ENCODE measurements at regions not wholly inside any gene's neighbourhood (a gene's known extent, or its start where the extent isn't known, plus 50 kb on each side); places are given as distances from the start of the nearest gene placed in this dataset.

DNA sequence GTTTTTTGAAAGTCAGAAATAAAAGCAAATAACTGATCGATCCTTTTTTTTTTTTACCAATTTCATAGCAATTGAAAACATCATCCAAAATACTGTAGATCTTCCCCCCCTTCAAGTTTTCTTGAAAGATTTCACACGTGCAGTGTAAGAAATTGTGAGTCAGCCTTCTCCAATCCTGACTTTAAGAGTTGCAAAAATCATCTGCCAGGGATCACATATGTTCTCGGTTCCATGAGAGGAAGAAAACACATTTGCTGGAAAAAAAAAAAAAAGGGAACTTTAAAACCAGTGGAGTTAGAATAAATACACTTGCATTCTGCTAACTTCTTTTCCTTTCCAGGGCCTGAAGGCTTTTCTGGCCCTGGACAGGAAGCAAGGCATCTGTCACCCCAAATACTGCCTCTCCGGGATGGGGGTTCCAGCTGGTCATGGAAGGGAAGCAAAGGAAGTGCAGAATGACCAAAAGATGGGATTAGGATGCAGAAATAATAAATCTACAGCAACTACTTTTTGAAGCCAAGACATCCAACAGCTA lies 198.4 kb upstream of the KIAA1217 start:
- DNase-seq (ENCODE audit: low spot score): no peak

DNA sequence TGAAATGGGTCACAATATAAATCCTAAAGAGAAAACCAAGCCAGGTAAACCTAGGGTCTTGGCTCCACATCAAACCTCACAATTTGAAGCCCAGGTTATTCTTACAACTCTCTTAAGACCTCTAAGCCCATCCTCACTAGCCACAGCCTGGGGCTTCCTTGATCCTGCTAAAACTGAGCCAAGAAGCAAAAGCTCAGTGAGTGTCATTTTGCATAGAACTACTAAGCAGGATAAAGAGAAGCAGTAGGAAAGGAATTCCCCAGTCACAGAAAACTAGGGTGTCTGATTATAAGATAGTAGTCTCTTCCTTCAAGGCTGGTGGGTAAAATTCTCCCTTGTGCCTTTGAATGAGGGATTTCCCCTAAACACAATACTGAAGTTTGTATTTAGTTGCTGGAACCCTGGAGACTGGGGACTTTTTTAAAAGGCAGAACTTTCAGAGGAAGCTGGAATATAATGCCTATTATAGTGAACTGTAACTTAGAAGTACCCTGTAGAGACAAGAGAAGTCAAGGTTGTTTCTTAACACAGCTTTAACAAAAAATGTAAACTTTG lies 196.6 kb upstream of the KIAA1217 start:
- no peak for DNase-seq (ENCODE audit: low spot score)

DNA sequence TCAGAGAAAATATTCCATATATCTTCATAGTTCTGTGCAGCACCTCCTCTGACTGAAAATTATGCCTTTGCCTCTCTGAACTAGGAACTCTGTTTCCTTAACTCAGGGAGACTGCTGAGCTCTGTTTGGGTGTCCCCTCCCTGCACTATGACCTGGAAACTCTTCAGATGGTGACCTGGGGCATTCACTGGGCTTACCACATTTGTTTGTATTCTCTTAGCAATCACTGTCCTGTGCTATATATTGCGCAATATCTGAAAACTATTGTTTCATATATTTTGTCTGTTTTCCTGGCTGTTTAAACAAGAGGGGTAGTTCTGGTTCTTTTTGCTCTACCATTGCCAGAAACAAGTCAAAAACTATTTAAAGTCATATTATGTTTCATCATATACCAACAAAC lies 181.8 kb upstream of the KIAA1217 start:
- no peak for DNase-seq (ENCODE audit: low spot score)

DNA sequence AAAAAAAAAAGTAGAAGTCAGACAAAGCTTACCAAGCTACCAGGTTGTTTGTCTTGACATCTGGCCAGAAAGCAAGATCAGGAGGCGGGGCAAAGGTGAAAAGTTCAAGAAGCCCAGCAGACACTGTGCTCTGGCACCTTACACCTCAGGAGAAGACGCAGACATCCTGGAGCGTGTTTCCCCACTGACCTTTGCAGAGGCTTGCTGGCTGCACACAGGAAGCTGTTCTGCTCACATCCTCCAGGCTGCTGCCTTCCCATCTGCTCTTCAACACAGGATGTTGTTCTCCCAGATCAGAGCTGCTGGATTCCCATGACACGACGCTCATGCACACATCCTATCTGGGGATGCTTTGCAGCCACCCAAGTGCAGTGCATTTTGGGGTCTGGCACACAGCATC lies 174.4 kb upstream of the KIAA1217 start:
- DNase-seq (ENCODE audit: low spot score): no peak

DNA sequence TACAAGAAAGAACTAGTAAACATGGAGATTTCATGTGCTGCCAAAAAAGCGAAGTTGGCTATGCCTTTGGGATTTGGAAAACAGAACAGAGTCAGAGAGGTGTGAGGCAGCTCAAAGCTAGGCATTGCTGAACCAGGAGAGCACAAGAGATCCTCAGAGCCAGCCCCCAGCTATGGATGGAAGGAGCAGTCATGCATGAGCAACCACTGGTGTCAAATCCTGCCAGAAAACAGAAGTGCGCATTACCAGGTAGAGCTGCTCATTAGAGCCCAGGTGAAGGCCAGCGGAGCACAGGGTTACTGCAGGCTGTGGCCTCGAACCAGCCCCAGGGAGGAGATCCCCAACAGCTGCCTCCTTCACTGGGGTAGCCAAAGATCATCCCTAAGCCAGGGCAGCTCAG lies 173.2 kb upstream of the KIAA1217 start:
- DNase-seq (ENCODE audit: low spot score): no peak

DNA sequence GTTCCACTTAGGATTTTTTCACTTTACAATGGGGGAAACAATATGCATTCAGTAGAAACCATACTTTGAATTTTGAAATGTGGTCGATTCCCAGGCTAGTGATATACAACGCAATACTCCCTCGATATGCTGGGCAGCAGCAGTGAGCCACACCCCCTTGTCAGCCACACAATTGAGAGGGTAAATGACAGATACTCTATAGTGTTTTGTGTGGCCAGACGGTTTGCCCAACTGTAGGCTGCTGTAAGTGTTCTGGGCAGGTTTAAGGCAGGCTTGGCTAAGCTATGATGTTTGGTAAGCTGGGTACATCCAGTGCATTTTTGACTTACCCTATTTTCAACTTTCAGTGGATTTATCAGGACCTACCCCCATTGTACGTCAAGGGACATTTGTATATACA lies 169.6 kb upstream of the KIAA1217 start:
- no peak for DNase-seq (ENCODE audit: low spot score)

DNA sequence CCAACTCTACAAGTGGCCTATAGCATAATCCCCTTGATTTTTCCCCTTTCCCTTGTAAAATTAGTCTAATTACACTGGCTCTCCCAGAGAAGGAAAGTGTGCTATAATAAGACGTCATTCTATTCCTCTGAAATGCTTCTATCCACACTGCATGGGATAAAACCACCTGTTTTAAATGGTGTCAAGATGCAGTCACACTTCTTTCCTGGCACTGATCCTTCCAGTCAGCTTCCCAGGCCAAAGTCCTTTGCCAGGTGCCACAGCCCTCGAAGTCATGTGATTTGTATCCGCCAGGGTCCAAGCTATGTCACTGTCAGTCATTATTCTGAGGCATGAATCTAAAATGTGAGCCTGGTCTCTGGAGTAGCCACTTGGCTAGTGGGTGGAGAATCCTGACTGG lies 169.0 kb upstream of the KIAA1217 start:
- no peak for DNase-seq (ENCODE audit: low spot score)

DNA sequence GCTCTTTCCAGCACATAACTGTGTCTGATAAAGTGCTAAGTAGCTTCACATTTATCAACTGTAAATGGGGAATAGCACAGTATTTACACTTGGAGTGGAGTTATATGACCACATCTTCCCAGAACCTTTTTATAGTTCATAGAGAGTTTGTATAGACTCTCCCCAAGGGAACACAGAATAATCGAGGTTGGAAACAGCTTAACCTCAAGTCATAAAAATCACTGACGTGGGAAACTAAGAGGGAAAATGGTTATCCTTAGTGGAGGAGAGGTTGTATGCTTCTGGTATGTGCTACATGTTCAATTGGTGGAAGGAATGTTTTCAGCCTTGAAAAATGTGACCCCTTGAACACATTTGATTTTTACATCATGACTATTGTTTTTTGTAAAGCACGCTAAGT lies 167.9 kb upstream of the KIAA1217 start:
- no peak for DNase-seq (ENCODE audit: low spot score)

DNA sequence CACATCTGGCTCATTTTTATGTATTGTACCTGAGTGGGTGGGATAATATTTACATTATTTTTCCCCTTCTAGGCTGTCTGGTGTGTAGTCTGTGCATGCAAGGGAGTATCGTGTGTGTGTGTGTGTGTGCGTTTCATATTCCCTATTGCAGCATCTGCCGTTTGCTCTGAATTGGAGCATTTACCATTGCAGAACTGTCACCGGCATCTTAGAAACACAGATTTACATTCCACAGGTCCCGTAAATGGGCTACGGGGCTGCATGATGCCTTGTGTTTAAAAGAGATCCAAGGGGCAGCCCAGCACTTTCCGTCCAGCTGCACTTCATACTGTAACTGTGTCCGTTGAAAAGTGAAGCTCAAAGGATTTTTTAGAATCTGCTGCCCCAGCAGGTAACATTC lies 167.1 kb upstream of the KIAA1217 start:
- DNase-seq (ENCODE audit: low spot score): no peak

DNA sequence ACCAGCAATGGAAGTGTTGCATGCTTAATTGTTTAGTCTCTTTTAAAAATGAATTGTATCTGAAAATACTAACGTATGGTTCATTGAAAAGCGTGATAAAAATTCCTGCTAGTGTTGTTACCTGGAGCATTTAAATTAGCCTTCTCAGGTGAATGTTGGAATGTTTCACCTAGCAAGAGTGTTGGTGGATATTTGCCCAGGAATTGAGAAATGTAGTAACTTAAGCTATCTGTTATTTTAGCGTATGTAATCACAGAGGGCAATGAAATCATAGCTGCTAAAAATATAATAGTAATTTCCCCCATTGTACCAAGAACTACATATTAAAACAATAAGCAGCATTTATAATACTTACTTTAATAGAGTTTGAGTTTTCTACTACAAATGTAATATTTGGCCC lies 166.1 kb upstream of the KIAA1217 start:
- no peak for DNase-seq (ENCODE audit: low spot score)

DNA sequence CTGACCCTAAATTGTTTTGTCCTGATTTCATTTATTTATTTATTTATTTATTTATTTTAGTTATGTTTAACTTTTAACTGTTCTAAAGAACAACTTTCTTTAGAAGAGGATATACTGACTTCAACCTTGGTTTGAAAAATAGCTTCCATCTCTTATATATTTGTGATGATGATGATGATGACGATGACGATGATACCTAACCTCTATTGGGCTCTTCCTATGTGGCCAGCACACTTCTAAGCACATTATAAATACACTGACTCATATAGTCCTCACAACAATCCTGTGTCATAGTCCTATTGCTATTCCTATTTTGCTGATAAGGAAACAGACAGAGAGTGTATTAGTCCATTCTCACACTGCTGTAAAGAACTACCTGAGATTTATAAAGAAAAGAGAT lies 162.9 kb upstream of the KIAA1217 start:
- no peak for DNase-seq (ENCODE audit: low spot score)

DNA sequence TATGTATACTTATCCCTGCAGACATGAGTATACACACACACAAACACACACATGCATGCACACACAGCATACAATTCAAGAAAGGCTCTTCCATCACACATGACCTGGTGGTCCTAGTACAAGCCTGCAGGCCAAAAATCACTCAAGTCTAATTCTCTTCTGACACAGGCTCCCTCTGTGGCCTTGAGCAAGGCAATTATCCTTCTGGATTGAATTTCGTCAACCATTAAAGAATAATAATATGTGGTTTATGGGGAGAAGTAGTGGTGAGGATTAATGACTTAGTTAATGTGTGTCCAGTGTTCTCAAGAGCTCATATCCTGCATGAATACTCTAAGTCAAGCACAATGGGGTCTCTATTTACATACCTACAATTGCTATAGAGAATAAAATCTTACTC lies 161.8 kb upstream of the KIAA1217 start:
- no peak for DNase-seq (ENCODE audit: low spot score)

DNA sequence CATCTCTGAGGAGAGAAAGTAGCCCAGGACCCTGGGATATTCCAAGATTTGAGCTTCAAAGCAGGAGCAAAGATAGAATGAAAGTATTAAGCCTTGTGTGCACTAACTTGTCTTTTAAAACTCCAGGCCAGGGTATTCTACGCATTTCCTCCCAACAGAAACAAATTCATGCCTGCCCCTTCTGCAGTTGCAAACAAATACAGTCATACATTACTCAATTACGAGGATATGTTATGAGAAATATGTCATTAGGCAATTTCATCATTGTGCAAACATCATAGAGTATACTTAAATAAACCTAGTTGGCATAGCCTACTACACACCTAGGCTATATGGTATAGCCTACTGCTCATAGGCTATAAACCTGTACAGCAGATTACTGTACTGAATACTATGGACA lies 154.5 kb upstream of the KIAA1217 start:
- no peak for DNase-seq (ENCODE audit: low spot score)

DNA sequence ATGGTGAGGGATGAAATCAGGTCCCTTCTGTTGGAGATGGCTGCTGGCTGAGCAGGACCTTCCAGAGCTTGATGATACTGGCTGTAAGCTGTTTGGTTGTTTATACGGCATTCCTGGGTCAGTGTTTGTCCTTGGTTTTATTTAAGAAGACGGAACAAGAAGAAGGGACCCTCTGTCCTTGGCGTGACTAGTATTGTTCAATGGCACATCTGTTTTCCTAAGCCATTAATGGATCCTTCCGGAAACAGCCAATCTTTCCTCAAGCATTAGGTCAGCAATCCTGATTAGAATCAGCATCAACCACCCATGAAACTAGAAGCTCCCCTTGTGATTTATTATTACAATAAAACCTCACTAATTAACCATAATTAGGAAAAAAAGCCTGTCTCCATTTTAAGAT lies 128.7 kb upstream of the KIAA1217 start:
- no peak for DNase-seq (ENCODE audit: low spot score)

DNA sequence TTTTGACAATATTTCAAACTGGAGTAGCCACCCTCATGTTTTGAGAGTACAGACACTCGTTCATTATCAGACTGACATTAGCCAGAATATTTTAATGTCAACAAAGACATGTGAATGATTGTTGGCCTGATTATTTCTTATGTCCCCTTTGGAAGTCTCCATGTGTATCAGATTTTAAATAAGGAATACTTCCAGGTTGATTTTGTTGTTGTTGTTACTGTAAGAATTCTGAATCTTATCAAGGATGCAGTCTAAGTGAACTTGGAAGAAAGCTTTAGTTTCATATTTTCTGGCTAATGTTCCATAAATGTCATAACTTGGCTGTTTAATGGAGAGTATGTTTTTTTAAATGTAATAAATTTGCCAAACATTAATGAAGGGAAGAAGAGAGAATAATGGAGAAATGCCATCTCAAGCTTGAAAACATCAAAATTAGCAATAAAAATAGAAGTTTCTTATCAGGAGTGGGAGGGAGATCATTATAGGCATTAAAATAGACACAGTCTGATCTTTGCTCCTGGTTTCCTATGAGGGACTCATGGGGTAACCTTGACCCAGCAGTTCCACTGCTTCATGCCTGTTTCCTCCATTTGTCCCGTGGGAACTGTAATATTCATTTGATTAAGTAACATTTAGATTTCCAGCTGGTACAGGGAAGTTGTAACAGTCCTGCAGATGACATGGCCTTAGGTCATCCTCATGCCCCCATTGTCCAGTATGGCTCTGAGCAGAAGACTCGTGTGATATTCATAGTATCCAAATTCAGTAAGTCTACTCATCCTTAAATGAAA lies 122.4 kb upstream of the KIAA1217 start:
- no peak for DNase-seq (ENCODE audit: low spot score)

DNA sequence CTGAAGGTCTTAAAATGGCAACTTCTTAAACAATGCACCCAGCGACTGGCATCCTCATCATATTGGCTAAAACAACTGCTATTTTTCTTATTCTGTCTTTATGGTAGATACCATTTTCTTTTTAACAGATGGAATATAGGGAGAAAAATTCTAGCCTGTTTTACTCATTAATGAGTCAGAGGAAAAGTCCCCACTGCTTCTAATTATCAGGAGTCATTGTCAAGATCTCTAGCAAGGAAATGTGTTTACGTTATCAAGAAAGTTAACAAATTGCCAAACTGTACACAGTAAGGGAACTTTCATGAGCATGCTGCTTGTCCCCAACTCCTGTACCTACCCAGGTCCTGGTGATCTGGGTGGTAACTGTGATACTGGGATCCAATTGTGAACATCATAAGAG lies 117.7 kb upstream of the KIAA1217 start:
- no peak for DNase-seq (ENCODE audit: low spot score)

DNA sequence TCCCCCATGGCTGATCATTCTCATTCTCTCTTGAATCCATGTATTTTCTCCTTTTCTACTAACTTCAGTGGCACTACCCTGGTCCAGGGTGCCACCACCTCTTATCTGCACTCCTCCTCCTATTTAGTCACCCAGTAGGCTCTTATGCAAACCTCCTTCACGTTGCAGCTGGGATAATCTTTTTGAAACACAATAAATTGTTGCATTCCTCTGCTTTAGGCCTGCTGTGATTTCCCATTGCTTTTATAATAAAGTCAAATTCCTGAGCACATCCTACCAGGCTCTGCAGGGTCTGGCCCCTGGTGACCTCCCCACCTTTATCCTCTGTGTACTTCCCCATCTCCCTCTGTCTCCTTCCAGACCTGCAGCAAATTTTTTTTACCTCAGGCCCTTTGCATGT lies 112.7 kb upstream of the KIAA1217 start:
- no peak for DNase-seq (ENCODE audit: low spot score)

DNA sequence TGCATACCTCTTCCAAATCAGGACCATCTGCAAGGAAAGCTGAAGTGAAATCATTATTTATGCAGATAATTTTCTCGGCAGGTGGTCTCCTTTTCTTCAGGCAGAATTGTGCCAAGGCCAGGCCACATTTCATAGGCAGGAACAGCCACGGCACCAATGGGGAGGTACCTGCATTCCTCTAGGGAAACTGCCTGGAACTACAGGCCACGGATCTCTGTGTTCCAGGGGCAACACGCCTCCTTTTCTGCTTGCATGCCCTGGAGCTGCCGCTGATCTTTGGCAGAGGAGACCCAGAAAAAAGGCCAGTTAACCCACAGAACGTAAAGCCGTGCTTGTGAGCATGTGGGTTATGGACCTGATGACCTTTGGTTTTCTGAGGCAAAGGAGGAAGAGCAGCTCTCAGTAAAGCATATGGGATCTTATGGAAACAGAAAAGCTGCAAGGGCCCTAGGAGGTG lies 111.2 kb upstream of the KIAA1217 start:
- DNase-seq (ENCODE audit: low spot score): no peak

DNA sequence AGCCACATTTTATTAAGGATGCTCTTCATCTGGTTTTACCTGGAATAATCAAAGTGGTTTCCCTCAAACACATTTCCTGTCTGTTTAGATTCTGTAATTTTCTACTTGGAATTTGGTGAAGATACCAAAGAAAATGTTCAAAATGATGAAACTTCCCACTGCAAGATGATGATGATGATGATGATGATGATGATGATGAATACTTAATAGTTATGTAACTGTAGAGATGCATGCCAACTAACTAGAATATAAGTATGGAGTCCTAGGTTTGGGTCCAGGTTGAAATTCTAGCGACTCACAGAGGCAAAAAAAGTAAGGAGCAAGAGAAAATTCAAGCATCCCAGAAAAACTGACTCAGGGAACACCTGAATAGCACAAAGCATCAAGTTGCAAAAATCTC lies 104.0 kb upstream of the KIAA1217 start:
- DNase-seq (ENCODE audit: low spot score): no peak

DNA sequence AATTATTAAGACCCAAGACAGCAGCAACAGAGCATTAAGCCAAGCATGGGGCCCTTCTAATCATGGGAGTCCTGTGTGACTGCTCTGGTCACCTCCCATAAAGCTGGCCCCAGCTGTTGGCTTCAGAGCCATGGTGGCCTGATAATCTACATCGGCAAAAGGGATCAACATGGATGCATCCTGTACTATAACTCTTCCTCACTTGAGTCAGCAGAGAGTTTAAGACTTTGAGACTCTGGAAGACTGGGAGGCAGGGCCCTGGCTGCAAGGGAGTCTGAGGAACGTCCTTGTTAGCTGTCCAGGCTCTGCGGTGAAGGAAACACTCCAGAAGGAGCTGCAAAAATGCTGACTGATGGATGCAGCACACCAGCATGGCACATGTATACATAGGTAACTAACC lies 95.0 kb upstream of the KIAA1217 start:
- no peak for DNase-seq (ENCODE audit: low spot score)

DNA sequence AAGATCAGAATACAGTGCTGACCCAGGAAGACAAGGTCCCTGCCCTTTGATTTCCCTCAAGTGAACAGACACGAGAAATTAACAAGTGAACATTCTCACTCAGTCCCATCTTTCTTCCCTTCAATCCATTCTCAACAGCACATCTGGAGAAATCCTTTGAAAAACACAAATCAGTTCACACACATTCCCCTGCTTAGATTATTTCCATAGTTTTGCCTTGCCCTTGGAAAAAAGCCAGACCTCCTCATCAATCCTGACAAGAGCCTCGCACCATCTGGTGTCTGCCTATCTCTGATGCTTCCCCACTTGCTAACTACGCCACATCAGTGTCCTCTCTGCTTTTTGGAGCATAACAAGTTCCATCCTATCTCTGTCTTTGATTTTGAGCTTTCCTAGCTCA lies 94.4 kb upstream of the KIAA1217 start:
- DNase-seq (ENCODE audit: low spot score): no peak

DNA sequence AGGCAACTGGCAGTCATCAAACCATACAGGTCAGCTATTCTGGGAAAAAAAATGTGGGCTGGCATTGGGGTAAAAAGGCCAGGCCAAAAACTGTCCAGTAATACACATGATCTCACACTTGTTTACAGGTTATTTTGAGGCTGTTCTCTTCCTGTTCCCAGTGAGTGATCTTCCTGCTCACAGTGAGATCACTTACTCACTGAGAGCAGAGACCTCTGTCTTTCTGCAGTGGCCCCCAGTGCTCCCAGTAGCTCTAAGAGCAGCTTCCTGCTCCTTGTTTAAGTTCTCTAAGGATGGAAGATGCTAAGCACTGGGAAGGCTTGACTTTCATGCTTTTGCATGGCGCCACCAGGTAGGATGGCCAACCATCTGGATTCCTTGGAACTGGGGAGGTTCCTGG lies 93.5 kb upstream of the KIAA1217 start:
- no peak for DNase-seq (ENCODE audit: low spot score)

DNA sequence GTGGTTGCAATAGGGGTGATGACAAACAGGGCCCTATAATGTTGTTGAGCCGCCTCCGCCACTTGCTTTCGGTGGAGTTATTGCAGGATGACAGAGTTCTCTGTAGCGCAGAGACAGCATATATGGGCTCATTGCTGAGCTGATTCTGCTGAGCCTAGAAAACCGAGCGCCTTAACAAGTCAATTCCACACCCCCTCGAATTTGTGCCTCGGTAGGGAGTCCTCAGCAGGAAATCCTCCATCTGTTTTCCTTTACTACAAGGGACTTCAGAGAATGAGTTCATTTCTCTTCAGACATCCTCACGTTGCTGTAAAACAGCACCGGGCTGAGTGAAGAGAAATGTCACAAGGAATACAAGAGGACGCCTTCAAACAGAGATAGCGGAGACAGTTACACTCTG lies 90.7 kb upstream of the KIAA1217 start:
- DNase-seq (ENCODE audit: low spot score): no peak

DNA sequence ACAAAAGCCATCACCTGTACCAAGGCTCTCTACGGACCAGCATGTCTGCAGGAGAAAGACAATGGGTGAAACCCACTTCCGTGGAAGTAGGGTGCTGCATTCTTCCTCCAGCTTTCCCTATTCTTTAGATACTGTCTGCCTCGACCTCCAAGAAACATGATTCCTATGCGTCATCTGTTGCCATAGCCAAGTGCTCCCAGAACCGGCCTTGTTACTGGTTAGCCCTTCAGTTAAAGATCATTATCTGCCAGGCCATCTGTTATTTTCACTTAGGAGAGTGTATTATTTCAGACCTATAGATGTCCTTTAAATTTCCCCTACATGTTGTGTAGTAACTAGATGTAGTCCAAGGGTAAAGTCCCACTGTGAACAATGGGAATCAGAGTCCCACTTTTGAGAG lies 89.0 kb upstream of the KIAA1217 start:
- DNase-seq (ENCODE audit: low spot score): no peak
